SK-N-SH (cell line): ENCODE measurements at regions not wholly inside any gene's neighbourhood (a gene's known extent, or its start where the extent isn't known, plus 50 kb on each side); places are given as distances from the start of the nearest gene placed in this dataset.

ENCODE experiments used
- CTCF ChIA-PET: fragments of 300-600, 350-600 bp; formaldehyde crosslinking; extraction: SDS; loops from one replicate; lab custom pipeline; 2021; lab: Yijun Ruan, JAX
- POLR2A ChIA-PET: fragments of 350-600 bp; sonication (Branson Sonifier 250); formaldehyde crosslinking; extraction: SDS; loops from one replicate; lab custom pipeline; 2020; ENCODE audit warnings: antibody characterized with exemption, inconsistent platforms; lab: Yijun Ruan, JAX
- DNase-seq: peaks from one replicate; pipeline ENCODE4 v3.0.0; 2012
- H2AFZ ChIP-seq: fragments of 200-600 bp; sonication (generic); 2 replicates; pipeline ENCODE4 v1.8.1; 2016; ENCODE audit warnings: antibody characterized with exemption, mild to moderate bottlenecking, low read depth
- H3F3A ChIP-seq: fragments of 200-600 bp; sonication (generic); replicated peaks from 2 replicates; pipeline ENCODE3; 2016; ENCODE audit warnings: antibody characterized with exemption, mild to moderate bottlenecking; ENCODE audit not compliant: insufficient read depth
- H3K27ac ChIP-seq, 2 experiments: fragments of 200-500 bp in 1 of 2; fragments of 200-600 bp in 1 of 2; sonication (Bioruptor generic) in 1 of 2; sonication (generic), shearing (Covaris generic) in 1 of 2; 2 replicates each; pipeline versions ENCODE4 v1.5.1 to v1.6.1; 2014 to 2016; ENCODE audit warnings: low read depth in 2 of 2, inconsistent platforms in 1 of 2, low read length in 1 of 2, mild to moderate bottlenecking in 1 of 2, mixed read lengths in 1 of 2
- H3K27me3 ChIP-seq: fragments of 200-600 bp; sonication (generic), shearing (Covaris generic); 2 replicates; pipeline ENCODE4 v1.6.1; 2016; ENCODE audit warnings: mixed run types; ENCODE audit not compliant: insufficient read depth
- H3K36me3 ChIP-seq, 2 experiments: fragments of 200-500 bp in 1 of 2; fragments of 200-600 bp in 1 of 2; sonication (Bioruptor generic) in 1 of 2; sonication (generic) in 1 of 2; replicated peaks in 1 of 2; 2 replicates each; pipeline versions ENCODE3 to v1.5.1; 2014 to 2016; ENCODE audit warnings: low read length in 1 of 2, mild to moderate bottlenecking in 1 of 2; ENCODE audit not compliant: insufficient read depth in 2 of 2, control insufficient read depth in 1 of 2
- H3K4me1 ChIP-seq, 2 experiments: fragments of 200-500 bp in 1 of 2; fragments of 200-600 bp in 1 of 2; sonication (Bioruptor generic) in 1 of 2; sonication (generic), shearing (Covaris generic) in 1 of 2; 2 replicates each; pipeline versions ENCODE4 v1.5.1 to v1.6.1; 2014 to 2016; ENCODE audit warnings: low read depth in 1 of 2, low read length in 1 of 2, mixed run types in 1 of 2; ENCODE audit not compliant: insufficient read depth in 2 of 2, control insufficient read depth in 1 of 2
- H3K4me2 ChIP-seq: fragments of 200-600 bp; sonication (generic), shearing (Covaris generic); 2 replicates; pipeline ENCODE4 v1.6.1; 2017; ENCODE audit warnings: mixed run types
- H3K4me3 ChIP-seq, 2 experiments: fragments of 200-500 bp in 1 of 2; fragments of 200-600 bp in 1 of 2; sonication (Bioruptor generic) in 1 of 2; sonication (generic), shearing (Covaris generic) in 1 of 2; 2 replicates each; pipeline versions ENCODE4 v1.5.1 to v1.8.1; 2014 to 2016; ENCODE audit warnings: low read depth in 2 of 2, inconsistent platforms in 1 of 2, low read length in 1 of 2, mild to moderate bottlenecking in 1 of 2, mixed read lengths in 1 of 2, moderate library complexity in 1 of 2
- H3K79me2 ChIP-seq: fragments of 200-600 bp; sonication (generic); 2 replicates; pipeline ENCODE4 v1.8.1; 2017; ENCODE audit warnings: mild to moderate bottlenecking; ENCODE audit not compliant: insufficient read depth
- H3K9ac ChIP-seq: fragments of 200-600 bp; sonication (generic); 2 replicates; pipeline ENCODE4 v1.6.1; 2017; ENCODE audit warnings: mixed run types
- H3K9me2 ChIP-seq: fragments of 200-600 bp; sonication (generic); 2 replicates; pipeline ENCODE4 v1.6.1; 2017; ENCODE audit warnings: mixed run types
- H3K9me3 ChIP-seq: fragments of 200-600 bp; sonication (generic); 2 replicates; pipeline ENCODE4 v1.6.1; 2017; ENCODE audit warnings: mixed run types, mild to moderate bottlenecking, moderate library complexity
- H4K20me1 ChIP-seq: fragments of 200-600 bp; sonication (generic); 2 replicates; pipeline ENCODE4 v1.6.1; 2017; ENCODE audit warnings: mild to moderate bottlenecking, mixed run types; ENCODE audit not compliant: insufficient read depth
- ELF1 ChIP-seq: IDR thresholded peaks from 2 replicates; pipeline ENCODE4 v1.4.0; 2012
- EZH2phosphoT487 ChIP-seq: fragments of 200-600 bp; sonication (generic); IDR thresholded peaks from 2 replicates; pipeline ENCODE4 v1.6.1; 2017; ENCODE audit warnings: low read depth, mixed run types, mild to moderate bottlenecking, antibody characterized with exemption, moderate library complexity, borderline replicate concordance
- GATA2 ChIP-seq: sonication (generic); formaldehyde crosslinking; IDR thresholded peaks from 2 replicates; pipeline ENCODE4 v1.5.0; 2020; ENCODE audit warnings: mild to moderate bottlenecking, missing genetic modification reagents
- MEF2A ChIP-seq: IDR thresholded peaks from 2 replicates; pipeline ENCODE4 v1.4.0; 2012; ENCODE audit warnings: low read depth, borderline replicate concordance
- NFIC ChIP-seq: IDR thresholded peaks from 2 replicates; pipeline ENCODE4 v1.4.0; 2012; ENCODE audit warnings: borderline replicate concordance
- POLR2AphosphoS5 ChIP-seq: IDR thresholded peaks from 2 replicates; pipeline ENCODE4 v1.6.1; 2012; ENCODE audit warnings: low read depth, low read length
- RAD21 ChIP-seq: IDR thresholded peaks from 2 replicates; pipeline ENCODE4 v1.6.1; 2012; ENCODE audit warnings: mild to moderate bottlenecking, low read length
- RCOR1 ChIP-seq: fragments of 150-350 bp; IDR thresholded peaks from 2 replicates; pipeline ENCODE4 v1.6.1; 2017; ENCODE audit warnings: antibody characterized with exemption, low read length
- RXRA ChIP-seq: IDR thresholded peaks from 2 replicates; pipeline ENCODE4 v1.4.0; 2012; ENCODE audit warnings: low read depth, mild to moderate bottlenecking, borderline replicate concordance
- SMC3 ChIP-seq: IDR thresholded peaks from 2 replicates; pipeline ENCODE4 v1.6.1; 2012; ENCODE audit warnings: low read depth, low read length, improper control_type of control experiment
- TCF12 ChIP-seq: IDR thresholded peaks from 2 replicates; pipeline ENCODE4 v1.4.0; 2012
- YY1 ChIP-seq: IDR thresholded peaks from 2 replicates; pipeline ENCODE4 v1.4.0; 2012; ENCODE audit warnings: low read depth, mild to moderate bottlenecking
- WGBS: methylation state at CpG from one replicate; pipeline ENCODE4 v1.1.6; 2017; ENCODE audit warnings: low lambda C conversion rate; 5-methylcytosine and 5-hydroxymethylcytosine counted together
- TF ChIP-seq, protein P1 (sequence below): IDR thresholded peaks from 2 replicates; pipeline ENCODE4; 2012
- TF ChIP-seq, protein P2 (sequence below): IDR thresholded peaks from 2 replicates; pipeline ENCODE4 v1.4.0; 2012; ENCODE audit warnings: low read depth, borderline replicate concordance
- TF ChIP-seq, protein P3 (sequence below): fragments of 150-350 bp; IDR thresholded peaks from 2 replicates; pipeline ENCODE4 v1.6.1; 2017; ENCODE audit warnings: antibody characterized with exemption, low read length, low read depth, borderline replicate concordance
- TF ChIP-seq, protein P4 (sequence below): IDR thresholded peaks from 2 replicates; pipeline ENCODE4 v1.6.1; 2012; ENCODE audit warnings: mild to moderate bottlenecking, low read depth, low read length, moderate library complexity
- TF ChIP-seq, protein P5 (sequence below): IDR thresholded peaks from 2 replicates; pipeline ENCODE4 v1.4.0; 2012; ENCODE audit warnings: low read depth, borderline replicate concordance
- TF ChIP-seq, protein P6 (sequence below): fragments of 150-350 bp; IDR thresholded peaks from 2 replicates; pipeline ENCODE4 v1.6.1; 2016; ENCODE audit warnings: mild to moderate bottlenecking, low read depth, low read length

DNA sequence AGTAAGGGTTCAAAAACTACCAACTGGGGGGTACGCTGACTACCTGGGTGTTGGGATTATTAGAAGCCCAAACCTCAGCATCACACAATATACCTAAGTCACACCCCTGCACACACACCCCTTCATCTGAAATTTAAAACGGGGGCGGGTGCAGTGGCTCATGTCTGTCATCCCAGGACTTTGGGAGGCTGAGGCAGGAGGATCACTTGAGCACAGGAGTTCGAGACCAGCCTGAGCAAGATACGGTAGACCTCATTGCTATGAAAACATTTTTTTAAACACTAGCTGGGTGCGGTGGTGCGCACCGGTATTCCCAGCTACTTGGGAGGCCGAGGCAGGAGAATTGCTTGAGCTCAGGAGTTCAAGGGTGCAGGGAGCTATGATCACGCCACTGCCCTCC lies 331.0 kb downstream of the ASMT start:
- Histone ChIP-seq H3K9ac (no peak overlapping the region), H3K36me3 (no peaks in the 10 kb centered on the region), H3K79me2 (no peaks in the 10 kb centered on the region), H3K4me1 (no peaks in the 10 kb centered on the region), H3K4me2 (no peak overlapping the region), H3K27ac (no peak overlapping the region), H3K9me3 (no peaks in the 10 kb centered on the region), H2AFZ (no peak overlapping the region), H3K9me2 (no peaks in the 10 kb centered on the region), H4K20me1 (no peaks in the 10 kb centered on the region), H3F3A (no peaks in the 10 kb centered on the region), H3K27me3 (no peaks in the 10 kb centered on the region), H3K4me3 (no peak overlapping the region)
- ChIA-PET POLR2A (no interaction called here), CTCF (no interaction called here)
- TF ChIP-seq NFIC (no peak), GATA2 (CRISPR knock-in tag) (no peak), ELF1 (no peak), RAD21 (no peak), YY1 (no peak), POLR2AphosphoS5 (no peak), EZH2phosphoT487 (no peak), MEF2A (no peak), RCOR1 (no peak), RXRA (no peak), TCF12 (no peak), SMC3 (no peak)
- TF ChIP-seq, protein P1, sequence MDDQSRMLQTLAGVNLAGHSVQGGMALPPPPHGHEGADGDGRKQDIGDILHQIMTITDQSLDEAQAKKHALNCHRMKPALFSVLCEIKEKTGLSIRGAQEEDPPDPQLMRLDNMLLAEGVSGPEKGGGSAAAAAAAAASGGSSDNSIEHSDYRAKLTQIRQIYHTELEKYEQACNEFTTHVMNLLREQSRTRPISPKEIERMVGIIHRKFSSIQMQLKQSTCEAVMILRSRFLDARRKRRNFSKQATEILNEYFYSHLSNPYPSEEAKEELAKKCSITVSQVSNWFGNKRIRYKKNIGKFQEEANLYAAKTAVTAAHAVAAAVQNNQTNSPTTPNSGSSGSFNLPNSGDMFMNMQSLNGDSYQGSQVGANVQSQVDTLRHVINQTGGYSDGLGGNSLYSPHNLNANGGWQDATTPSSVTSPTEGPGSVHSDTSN: no peak
- TF ChIP-seq, protein P2, sequence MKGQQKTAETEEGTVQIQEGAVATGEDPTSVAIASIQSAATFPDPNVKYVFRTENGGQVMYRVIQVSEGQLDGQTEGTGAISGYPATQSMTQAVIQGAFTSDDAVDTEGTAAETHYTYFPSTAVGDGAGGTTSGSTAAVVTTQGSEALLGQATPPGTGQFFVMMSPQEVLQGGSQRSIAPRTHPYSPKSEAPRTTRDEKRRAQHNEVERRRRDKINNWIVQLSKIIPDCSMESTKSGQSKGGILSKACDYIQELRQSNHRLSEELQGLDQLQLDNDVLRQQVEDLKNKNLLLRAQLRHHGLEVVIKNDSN: no peak
- TF ChIP-seq, protein P3, sequence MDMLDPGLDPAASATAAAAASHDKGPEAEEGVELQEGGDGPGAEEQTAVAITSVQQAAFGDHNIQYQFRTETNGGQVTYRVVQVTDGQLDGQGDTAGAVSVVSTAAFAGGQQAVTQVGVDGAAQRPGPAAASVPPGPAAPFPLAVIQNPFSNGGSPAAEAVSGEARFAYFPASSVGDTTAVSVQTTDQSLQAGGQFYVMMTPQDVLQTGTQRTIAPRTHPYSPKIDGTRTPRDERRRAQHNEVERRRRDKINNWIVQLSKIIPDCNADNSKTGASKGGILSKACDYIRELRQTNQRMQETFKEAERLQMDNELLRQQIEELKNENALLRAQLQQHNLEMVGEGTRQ: no peak
- TF ChIP-seq, protein P4, sequence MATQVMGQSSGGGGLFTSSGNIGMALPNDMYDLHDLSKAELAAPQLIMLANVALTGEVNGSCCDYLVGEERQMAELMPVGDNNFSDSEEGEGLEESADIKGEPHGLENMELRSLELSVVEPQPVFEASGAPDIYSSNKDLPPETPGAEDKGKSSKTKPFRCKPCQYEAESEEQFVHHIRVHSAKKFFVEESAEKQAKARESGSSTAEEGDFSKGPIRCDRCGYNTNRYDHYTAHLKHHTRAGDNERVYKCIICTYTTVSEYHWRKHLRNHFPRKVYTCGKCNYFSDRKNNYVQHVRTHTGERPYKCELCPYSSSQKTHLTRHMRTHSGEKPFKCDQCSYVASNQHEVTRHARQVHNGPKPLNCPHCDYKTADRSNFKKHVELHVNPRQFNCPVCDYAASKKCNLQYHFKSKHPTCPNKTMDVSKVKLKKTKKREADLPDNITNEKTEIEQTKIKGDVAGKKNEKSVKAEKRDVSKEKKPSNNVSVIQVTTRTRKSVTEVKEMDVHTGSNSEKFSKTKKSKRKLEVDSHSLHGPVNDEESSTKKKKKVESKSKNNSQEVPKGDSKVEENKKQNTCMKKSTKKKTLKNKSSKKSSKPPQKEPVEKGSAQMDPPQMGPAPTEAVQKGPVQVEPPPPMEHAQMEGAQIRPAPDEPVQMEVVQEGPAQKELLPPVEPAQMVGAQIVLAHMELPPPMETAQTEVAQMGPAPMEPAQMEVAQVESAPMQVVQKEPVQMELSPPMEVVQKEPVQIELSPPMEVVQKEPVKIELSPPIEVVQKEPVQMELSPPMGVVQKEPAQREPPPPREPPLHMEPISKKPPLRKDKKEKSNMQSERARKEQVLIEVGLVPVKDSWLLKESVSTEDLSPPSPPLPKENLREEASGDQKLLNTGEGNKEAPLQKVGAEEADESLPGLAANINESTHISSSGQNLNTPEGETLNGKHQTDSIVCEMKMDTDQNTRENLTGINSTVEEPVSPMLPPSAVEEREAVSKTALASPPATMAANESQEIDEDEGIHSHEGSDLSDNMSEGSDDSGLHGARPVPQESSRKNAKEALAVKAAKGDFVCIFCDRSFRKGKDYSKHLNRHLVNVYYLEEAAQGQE: no peak
- TF ChIP-seq, protein P5, sequence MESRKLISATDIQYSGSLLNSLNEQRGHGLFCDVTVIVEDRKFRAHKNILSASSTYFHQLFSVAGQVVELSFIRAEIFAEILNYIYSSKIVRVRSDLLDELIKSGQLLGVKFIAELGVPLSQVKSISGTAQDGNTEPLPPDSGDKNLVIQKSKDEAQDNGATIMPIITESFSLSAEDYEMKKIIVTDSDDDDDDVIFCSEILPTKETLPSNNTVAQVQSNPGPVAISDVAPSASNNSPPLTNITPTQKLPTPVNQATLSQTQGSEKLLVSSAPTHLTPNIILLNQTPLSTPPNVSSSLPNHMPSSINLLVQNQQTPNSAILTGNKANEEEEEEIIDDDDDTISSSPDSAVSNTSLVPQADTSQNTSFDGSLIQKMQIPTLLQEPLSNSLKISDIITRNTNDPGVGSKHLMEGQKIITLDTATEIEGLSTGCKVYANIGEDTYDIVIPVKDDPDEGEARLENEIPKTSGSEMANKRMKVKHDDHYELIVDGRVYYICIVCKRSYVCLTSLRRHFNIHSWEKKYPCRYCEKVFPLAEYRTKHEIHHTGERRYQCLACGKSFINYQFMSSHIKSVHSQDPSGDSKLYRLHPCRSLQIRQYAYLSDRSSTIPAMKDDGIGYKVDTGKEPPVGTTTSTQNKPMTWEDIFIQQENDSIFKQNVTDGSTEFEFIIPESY: no peak
- TF ChIP-seq, protein P6, sequence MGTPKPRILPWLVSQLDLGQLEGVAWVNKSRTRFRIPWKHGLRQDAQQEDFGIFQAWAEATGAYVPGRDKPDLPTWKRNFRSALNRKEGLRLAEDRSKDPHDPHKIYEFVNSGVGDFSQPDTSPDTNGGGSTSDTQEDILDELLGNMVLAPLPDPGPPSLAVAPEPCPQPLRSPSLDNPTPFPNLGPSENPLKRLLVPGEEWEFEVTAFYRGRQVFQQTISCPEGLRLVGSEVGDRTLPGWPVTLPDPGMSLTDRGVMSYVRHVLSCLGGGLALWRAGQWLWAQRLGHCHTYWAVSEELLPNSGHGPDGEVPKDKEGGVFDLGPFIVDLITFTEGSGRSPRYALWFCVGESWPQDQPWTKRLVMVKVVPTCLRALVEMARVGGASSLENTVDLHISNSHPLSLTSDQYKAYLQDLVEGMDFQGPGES: no peak
- WGBS: 71% methylated on average over 10 of the region's 10 CpGs
- DNase-seq: no peak
